K562 (cell line): ENCODE measurements at regions not wholly inside any gene's neighbourhood (a gene's known extent, or its start where the extent isn't known, plus 50 kb on each side); places are given as distances from the start of the nearest gene placed in this dataset.

Experiments used
- CBFA2T2 ChIP-seq: fragments of 450-650 bp; conservative IDR thresholded peaks from 2 replicates; pipeline ENCODE4 v1.6.1; 2017; ENCODE audit warnings: mild to moderate bottlenecking
- CBFB ChIP-seq: sonication (generic); formaldehyde crosslinking; IDR thresholded peaks from 2 replicates; pipeline ENCODE4 v1.4.0; 2020; ENCODE audit warnings: mild to moderate bottlenecking, missing genetic modification reagents
- CCNT2 ChIP-seq: IDR thresholded peaks from 2 replicates; pipeline ENCODE4 v1.6.1; 2011; ENCODE audit warnings: borderline replicate concordance, low read depth, mild to moderate bottlenecking, moderate library complexity, mixed read lengths, low read length; ENCODE audit not compliant: insufficient read length; ENCODE audit errors: extremely low read depth
- ELF2 ChIP-seq: fragments of 250-450 bp; sonication (Bioruptor Pico); IDR thresholded peaks from 2 replicates; pipeline ENCODE4 v1.5.0; 2021; ENCODE audit warnings: mild to moderate bottlenecking
- FOXJ2 ChIP-seq: fragments of 200-800 bp; sonication (Bioruptor generic); IDR thresholded peaks from 2 replicates; pipeline ENCODE4 v1.6.1; 2016; ENCODE audit warnings: missing genetic modification characterization, missing compliant biosample characterization
- GATAD2B ChIP-seq: fragments of 450-650 bp; IDR thresholded peaks from 2 replicates; pipeline ENCODE4 v1.6.1; 2017; ENCODE audit warnings: mild to moderate bottlenecking, borderline replicate concordance
- HNRNPK ChIP-seq: fragments of 200-400 bp; formaldehyde crosslinking; IDR thresholded peaks from one replicate; pipeline ENCODE4 v1.6.1; 2018; ENCODE audit warnings: mild to moderate bottlenecking, low read depth, low read length; ENCODE audit not compliant: poor library complexity, severe bottlenecking
- HOMEZ ChIP-seq: fragments of 250-450 bp; sonication (Bioruptor Pico); IDR thresholded peaks from 2 replicates; pipeline ENCODE4 v1.4.0; 2020; ENCODE audit warnings: mild to moderate bottlenecking, moderate library complexity
- ID3 ChIP-seq, 2 experiments: fragments of 250-450 bp in 1 of 2; fragments of 450-650 bp in 1 of 2; sonication (Bioruptor Pico) in 1 of 2; IDR thresholded peaks; 2 replicates each; pipeline versions ENCODE4 v1.6.1 to v1.8.0; 2016 to 2021; ENCODE audit warnings: mild to moderate bottlenecking in 2 of 2, moderate library complexity in 2 of 2, missing compliant biosample characterization in 1 of 2, missing genetic modification characterization in 1 of 2
- MEIS2 ChIP-seq: fragments of 450-650 bp; IDR thresholded peaks from 2 replicates; pipeline ENCODE4 v1.6.1; 2014; ENCODE audit warnings: mild to moderate bottlenecking; ENCODE audit not compliant: partially characterized antibody
- POLR2H ChIP-seq: IDR thresholded peaks from 2 replicates; pipeline ENCODE4 v1.6.1; 2016; ENCODE audit warnings: missing genetic modification characterization, low read depth, mild to moderate bottlenecking, control low read depth, missing compliant biosample characterization, moderate library complexity
- RAD21 ChIP-seq, 2 experiments: fragments of 250-450 bp in 1 of 2; fragments of 450-650 bp in 1 of 2; sonication (Bioruptor Pico) in 1 of 2; formaldehyde crosslinking in 1 of 2; IDR thresholded peaks in 1 of 2; conservative IDR thresholded peaks in 1 of 2; 2 replicates each; pipeline versions ENCODE4 v1.4.0 to v1.8.0; 2020 to 2022; ENCODE audit warnings: mild to moderate bottlenecking in 2 of 2, moderate library complexity in 1 of 2
- RBM25 ChIP-seq: fragments of 200-400 bp; formaldehyde crosslinking; IDR thresholded peaks from 2 replicates; pipeline ENCODE4 v1.6.1; 2018; ENCODE audit warnings: low read length, low read depth, moderate library complexity; ENCODE audit not compliant: severe bottlenecking
- SMAD3 ChIP-seq: fragments of 450-650 bp; formaldehyde crosslinking; conservative IDR thresholded peaks from 2 replicates; pipeline ENCODE4 v1.4.0; 2020; ENCODE audit warnings: mild to moderate bottlenecking
- SOX6 ChIP-seq: fragments of 450-650 bp; IDR thresholded peaks from 2 replicates; pipeline ENCODE4 v1.6.1; 2014; ENCODE audit warnings: mild to moderate bottlenecking
- YBX1 ChIP-seq: fragments of 450-650 bp; IDR thresholded peaks from 2 replicates; pipeline ENCODE4 v1.7.1; 2016; ENCODE audit warnings: mild to moderate bottlenecking
- ZBTB33 ChIP-seq: sonication (generic); formaldehyde crosslinking; IDR thresholded peaks from 2 replicates; pipeline ENCODE4 v1.8.1; 2023; ENCODE audit warnings: mild to moderate bottlenecking, missing genetic modification reagents
- ZNF12 ChIP-seq: sonication (generic); formaldehyde crosslinking; IDR thresholded peaks from 2 replicates; pipeline ENCODE4 v1.4.0; 2020; ENCODE audit warnings: mild to moderate bottlenecking, missing genetic modification reagents
- ZNF699 ChIP-seq: fragments of 250-450 bp; sonication (Bioruptor Pico); IDR thresholded peaks from 2 replicates; pipeline ENCODE4 v1.8.0; 2021; ENCODE audit warnings: mild to moderate bottlenecking, moderate library complexity; ENCODE audit not compliant: insufficient replicate concordance
- TF ChIP-seq, protein P1 (sequence below), 2 experiments: IDR thresholded peaks in 1 of 2; conservative IDR thresholded peaks in 1 of 2; 2 replicates each; pipeline ENCODE4 v1.6.1; 2016; ENCODE audit warnings: low read depth in 2 of 2, mild to moderate bottlenecking in 1 of 2, missing compliant biosample characterization in 1 of 2, missing genetic modification characterization in 1 of 2, moderate library complexity in 1 of 2

- no peak for TF ChIP-seq HOMEZ (CRISPR knock-in tag)
- TF ChIP-seq ZNF12: no peak
- no peak for TF ChIP-seq ID3 (CRISPR knock-in tag; IDR thresholded peaks at IDR 0.05)
- TF ChIP-seq ID3 (tag; IDR thresholded peaks at IDR 0.05): no peak
- no peak for TF ChIP-seq CCNT2
- TF ChIP-seq RAD21 (CRISPR knock-in tag; conservative IDR thresholded peaks at IDR 0.05 in 1 of 2, IDR thresholded peaks at IDR 0.05 in 1 of 2): no peak
- TF ChIP-seq RBM25: no peak
- no peak for TF ChIP-seq YBX1
- no peak for TF ChIP-seq SMAD3 (CRISPR knock-in tag)
- TF ChIP-seq CBFB (CRISPR knock-in tag): no peak
- TF ChIP-seq CBFA2T2: no peak
- TF ChIP-seq MEIS2: peak; percentile 55
- TF ChIP-seq, protein P1, sequence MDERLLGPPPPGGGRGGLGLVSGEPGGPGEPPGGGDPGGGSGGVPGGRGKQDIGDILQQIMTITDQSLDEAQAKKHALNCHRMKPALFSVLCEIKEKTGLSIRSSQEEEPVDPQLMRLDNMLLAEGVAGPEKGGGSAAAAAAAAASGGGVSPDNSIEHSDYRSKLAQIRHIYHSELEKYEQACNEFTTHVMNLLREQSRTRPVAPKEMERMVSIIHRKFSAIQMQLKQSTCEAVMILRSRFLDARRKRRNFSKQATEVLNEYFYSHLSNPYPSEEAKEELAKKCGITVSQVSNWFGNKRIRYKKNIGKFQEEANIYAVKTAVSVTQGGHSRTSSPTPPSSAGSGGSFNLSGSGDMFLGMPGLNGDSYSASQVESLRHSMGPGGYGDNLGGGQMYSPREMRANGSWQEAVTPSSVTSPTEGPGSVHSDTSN (CRISPR knock-in tag; IDR thresholded peaks at IDR 0.05; ENCODE audit: low read depth): no peak
- TF ChIP-seq, protein P1 (tag; conservative IDR thresholded peaks at IDR 0.05; ENCODE audit: low read depth): 0 out of 2 replicates have a peak, but pooled peaks have one; percentile 7
- no peak for TF ChIP-seq ZNF699 (CRISPR knock-in tag)
- TF ChIP-seq ZBTB33 (CRISPR knock-in tag): no peak
- no peak for TF ChIP-seq GATAD2B
- TF ChIP-seq POLR2H (tag): no peak
- TF ChIP-seq FOXJ2 (tag): no peak
- TF ChIP-seq HNRNPK: no peak
- no peak for TF ChIP-seq SOX6
- TF ChIP-seq ELF2 (CRISPR knock-in tag): no peak
These were observed 195.9 kb downstream of the OR13H1 start (continued) for GRCh38 chrX:131739823-131740222.
